Muscle of arm (tissue), 1 donor: ENCODE measurements at regions not wholly inside any gene's neighbourhood (a gene's known extent, or its start where the extent isn't known, plus 50 kb on each side); places are given as distances from the start of the nearest gene placed in this dataset.

Experiments used
- DNase-seq: peaks from one replicate; pipeline ENCODE4 v3.0.0-alpha.2; 2013

DNA sequence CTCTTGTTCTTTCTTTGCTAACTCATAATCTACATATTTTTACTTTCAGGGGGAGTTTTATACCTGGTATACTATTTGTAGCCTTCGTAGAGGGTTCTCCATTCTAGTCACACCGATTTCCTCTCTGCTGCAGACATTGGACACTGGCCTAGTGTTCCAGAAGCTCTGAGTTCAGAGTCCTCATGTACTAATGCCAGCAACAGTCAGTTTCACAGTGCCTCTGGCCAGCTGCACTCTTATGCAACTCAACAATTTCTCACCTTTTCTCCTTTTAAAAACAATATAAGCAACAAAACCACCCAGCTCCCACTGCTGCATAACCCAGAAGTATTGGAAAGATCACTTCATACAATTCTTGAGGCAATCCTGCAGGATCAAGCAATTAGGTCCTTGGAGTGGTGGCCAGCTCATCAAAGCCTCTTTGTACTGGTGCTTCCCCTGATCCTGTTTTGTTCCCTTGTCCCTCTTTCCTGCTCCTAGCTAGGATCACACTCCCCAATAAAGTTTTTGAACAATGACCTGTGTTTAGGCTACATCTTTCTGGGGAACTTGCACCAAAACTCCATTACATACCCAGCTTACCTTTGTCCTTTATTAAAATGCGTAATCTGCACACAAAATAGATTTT is 98.1 kb upstream of the TUT7 start:
- DNase-seq, result no peak

DNA sequence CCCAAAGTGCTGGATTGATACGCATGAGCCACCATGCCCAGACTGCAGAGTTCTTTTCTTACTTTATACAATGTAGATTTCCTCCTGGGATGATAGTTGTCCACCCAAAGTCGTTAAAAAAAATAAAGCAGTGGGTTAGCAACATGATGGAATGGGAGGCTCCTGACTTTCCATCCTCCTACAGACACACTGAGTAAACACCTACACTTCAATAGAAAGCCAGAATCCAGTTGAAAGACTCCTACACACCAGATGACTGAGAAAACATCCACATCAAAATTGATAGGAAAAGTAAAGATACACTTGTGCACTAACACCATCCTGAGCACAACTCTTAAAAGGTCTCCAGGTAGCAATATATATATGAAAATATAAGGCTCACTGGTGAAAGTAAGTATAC is 95.0 kb upstream of the TUT7 start:
- no peak for DNase-seq

DNA sequence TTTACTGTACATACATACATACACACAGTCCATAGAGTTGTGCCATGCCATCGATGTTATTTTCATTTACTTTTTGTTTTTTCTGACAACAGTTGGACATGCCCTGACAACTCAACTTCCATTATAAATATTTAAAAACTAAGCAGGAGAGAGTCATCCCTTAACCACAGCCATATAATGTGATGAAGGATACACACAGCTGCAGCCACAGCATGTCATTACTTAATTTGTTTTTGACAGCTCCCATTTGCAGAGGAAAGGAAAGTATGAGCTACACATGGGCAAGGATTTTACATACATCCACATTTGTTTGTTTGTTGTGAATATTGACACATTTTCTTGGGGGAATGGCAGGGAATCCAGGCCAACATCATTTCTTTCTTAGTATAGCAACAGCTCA is 91.5 kb upstream of the TUT7 start:
- DNase-seq, result no peak

DNA sequence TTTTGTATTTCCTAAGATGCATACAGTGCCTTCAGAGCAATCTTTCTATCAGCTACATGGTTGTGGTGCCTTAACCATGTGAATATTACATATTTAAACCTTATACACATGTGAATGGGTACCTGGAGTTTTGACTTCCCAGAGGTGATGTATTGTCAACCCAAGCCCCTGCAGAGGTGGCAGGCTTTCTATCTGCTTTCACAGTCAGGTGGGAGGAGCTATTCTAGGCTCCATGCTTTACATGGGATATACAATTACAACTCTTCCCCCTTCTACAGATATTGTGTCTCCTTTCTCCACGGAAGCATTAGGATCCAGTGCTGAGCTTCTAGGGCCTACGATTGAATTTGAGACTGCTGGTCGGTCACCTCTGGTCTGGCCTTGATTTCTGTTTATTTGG is 89.8 kb upstream of the TUT7 start:
- no peak for DNase-seq

DNA sequence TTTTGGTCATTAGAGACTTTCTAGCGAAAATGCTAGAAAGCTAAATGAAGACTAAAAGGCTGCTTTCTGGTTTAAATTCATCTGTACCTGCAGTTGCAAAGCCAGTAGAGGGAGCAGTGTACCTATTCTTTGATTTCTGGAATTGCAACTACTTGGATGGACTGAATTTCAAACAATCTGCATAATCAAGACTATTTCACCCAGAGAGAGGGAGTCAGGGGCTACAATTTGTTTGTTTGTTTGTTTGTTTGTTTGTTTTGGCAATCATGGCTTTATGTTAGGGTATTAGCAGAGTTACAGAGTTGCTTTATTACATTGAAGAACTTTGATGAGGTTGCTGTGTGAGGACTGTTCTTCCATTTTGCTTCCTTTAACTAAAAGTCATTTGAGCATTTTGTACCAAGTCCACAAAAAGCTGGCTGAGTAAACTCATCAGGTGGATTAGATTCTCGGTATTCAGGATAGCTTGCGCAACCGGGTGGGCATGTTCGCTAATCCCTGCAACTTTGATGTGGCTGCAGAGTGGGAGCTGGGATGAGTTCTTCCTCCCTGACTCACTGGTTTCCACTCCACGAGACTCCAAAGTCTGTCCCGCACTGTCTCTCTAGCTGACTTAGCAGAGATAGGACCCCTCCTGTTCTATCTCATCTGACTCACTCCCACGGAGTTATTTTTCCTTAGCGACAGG is 80.0 kb upstream of the TUT7 start:
- DNase-seq, result peak; percentile 78

DNA sequence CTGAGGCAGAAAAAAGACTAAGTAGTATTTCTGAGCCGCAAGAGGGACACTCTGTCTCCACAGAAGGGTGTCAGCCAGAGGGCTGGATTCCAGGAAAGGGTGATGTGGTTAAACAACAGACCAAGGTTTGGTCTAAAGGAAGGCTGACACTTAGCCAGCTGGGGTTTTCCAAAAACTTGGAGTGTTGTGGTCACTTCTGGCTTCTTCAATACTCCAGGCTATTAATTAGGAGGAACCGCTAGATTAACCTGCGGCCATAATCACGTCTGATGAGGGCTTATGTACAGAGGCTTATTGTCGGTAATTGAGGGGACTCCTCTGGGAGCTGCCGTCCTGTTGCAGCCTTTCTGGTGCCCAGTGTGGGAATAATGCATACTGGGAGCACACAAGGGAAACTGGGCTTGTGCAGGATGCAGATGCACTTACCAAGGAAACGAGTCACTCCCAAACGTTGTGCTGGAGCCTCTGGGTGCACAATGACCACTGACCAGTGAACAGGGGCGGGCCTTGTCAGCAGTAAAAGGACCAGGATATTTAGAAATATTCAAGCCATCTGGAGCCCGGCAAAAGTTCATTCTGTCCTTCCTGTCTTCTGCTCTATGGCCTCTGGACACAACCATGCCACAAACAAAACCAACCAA is 70.2 kb upstream of the TUT7 start:
- DNase-seq, result no peak

DNA sequence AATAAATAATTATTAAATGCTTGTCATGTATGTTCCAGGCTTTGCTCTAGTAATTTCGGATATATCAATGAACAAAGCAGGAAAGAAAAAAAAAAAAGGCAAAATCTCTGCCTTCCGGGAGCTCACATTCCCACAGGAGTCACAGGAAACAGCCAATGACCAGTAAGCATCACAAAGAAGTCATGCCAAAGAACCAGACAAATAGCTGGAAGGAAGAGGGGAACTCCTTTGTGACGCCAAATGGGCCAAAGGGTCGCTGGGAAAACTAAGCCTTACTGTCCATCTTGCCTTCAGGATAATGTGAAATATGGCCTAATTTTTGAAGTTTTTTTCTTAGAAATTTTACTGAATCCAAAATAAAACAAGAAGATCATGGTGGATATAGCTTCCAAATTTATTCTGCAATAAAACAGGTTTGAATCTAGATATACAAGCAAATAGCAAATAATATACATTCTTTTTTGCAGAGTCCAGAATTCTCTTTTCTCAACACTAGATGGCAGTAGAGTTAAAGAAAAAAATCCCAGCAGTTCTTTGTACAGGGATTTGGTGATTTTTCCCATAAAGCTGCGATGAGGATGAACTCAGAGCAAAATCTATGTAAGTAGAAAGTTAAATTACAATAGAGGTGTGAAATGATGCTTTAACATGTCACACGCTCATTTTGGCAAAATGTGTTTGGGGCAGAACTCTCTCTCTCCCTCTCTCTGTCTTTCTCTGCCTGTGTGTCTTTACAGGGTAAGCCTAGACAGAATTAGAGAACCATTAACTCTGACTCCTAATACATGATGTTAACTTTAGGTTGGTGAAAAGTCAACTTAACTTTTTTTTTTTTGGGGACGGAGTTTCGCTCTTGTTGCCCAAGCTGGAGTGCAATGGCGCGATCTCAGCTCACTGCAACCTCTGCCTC is 60.0 kb upstream of the TUT7 start:
- peak; percentile 55 for DNase-seq

DNA sequence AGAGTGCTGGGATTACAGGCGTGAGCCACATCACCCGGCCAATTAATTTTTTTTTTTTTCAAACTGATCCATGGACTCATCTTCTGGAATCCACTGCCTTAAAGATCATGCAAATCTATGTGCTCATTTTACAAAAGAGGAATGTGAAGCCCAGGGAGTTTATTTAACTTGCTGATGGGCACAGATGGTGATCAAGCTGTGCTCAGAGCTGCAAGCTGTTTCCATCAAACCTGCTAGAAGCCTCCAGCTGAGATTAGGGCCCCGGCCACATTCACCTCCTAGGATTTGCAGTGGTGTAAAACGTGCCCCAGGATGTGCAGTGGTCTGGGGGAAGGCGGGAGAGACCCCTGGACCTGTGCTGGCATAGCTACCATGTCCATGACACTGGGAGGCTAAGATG is 56.1 kb upstream of the TUT7 start:
- DNase-seq, result no peak

DNA sequence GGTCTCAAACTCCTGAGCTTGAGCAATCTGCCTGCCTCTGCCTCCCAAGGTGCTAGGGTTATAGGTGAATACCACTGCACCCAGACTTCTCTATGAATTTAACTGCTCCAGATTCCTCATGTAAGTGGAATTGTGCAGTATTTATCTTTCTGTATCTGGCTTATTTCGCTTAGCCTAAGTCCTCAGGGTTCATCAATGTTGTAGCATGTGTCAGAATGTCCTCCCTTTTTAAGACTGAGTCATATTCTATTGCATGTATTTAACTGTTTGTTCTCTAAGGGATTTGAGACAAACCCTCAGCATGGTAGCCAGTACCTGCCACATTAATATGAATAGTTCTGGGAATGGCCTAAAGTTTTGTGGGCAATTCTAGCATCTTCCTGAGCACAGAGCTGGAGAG is 53.9 kb upstream of the TUT7 start:
- DNase-seq, result no peak

DNA sequence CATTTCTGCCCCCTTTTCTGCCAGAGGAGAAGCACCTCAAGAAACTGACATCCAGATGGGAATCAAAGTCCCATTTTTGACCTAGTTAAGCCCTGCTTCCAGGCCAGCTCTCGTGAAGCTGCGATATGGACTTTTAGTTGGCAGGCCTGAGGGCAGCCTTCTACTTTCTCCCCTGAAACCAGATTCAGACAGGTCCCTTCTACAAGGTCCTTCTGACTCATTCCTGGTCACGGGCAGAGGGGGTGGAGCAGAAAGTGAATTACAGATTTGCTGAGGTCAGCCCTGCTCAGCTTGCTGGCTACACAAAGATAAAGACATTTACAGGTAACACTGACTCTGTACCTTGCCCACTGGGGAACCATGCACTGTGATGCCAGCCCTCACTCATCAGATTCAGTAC is 52.8 kb upstream of the TUT7 start:
- DNase-seq, result no peak

DNA sequence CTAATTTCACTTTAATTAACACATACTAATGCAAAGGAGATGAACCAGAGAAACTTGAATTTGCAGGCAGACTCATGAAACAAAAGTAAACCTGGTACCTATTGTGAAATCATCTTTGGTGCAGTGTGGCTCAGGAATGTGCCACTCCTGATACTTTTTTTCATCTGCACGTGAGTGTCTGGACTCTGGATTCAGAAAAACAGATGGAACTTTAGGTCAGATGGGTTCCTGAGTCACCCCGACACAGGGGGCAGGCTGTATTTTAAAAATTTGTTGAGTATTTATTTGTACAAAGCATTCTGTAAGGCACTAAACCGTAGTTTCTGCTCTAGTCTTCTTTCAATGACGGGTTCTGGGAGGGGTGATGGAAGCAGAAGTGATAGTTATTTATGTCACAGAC is 52.2 kb upstream of the TUT7 start:
- no peak for DNase-seq

DNA sequence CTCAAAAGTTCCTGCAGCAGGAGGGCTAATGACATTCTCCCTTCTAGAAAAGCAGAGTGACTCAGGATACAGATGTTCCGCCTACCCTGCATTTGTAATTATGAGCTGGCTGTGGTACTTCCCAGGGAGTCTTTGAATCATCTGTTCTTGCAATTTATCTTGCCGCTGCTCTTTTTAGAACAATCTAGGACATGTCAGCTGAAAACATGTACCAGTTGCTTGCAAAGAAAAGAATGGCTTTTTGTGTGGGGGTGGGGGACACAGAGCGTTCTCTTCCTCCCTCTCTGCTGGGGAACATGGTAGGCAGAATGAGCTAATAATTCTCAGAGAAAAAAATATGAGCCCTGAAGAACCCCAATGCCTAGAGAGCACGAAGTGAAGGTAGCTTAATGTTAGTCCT is 51.7 kb upstream of the TUT7 start:
- DNase-seq, result peak; percentile 16

DNA sequence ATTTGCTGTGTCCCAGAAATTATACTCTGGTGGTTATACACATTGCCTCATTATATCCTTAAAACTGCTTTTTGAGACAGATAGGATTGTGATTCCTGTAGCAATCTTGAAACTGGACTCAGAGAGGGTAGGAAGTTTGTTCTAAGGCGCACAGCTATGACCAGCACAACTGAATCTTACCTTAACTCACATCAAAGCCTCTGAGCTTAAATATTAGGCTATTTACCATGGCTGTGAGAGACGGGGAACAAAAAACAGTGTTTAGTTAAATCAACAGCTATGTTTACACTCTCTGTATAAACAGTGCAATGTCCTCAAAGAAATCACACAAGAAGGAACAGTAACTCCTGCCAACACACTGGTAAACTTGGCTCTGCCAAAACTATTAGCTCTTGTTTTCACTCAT is 50.9 kb upstream of the TUT7 start:
- DNase-seq, result no peak
